Omental fat pad (tissue), 3 donors: ENCODE measurements at regions not wholly inside any gene's neighbourhood (a gene's known extent, or its start where the extent isn't known, plus 50 kb on each side); places are given as distances from the start of the nearest gene placed in this dataset.

Experiments
- ATAC-seq: fragments of 150-250 bp; one replicate; pipeline ENCODE4 v1.9.1; 2016; ENCODE audit warnings: mild to moderate bottlenecking, moderate library complexity; ENCODE audit not compliant: low FRiP score
- DNase-seq: peaks from one replicate; pipeline ENCODE4 v3.0.0-alpha.2; 2019; ENCODE audit warnings: low spot score
- TF ChIP-seq, protein P1 (sequence below), 3 donors: fragments of 450-650 bp; IDR thresholded peaks; one replicate each; pipeline ENCODE4 v1.5.1; 2016 to 2017; ENCODE audit warnings: antibody characterized with exemption in 3 of 3, mild to moderate bottlenecking in 3 of 3, moderate library complexity in 2 of 3

DNA sequence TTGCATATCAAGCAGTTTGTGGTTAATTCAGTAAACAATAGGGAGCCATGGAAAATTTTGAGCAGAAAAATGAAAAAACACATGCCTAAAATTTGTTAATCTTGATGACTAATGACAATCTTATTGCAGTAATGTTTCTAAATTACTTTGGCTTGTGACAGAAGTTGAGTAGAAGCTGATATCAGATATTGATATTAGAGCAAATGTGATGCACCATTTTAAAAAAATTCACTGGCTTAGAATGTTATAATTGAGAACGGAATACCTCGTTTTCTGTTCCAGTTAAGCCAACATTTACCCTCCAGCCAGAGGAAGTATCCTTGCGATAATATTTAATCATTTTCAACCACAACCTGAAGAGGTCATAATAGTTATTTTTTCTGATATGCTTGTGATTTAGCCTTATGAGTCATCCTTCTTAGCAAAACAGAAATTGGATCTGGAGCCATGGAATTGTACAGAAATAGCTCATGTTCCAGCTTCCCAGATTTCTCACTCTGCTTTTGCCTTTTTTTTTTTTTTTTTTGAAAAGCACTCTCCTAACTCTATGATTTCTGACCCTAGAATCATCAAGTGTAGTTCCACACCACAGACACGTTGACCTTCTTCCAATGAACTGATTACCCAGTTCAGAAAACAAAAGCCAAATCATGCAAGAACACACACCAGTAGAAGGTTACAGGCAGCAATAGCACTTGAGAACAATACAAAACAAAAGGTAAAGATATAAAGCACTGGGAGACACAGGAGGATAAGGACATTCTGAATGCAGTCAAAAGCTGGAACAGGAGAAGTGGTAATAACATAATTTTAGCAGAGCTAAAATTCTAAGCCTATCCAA lies 96.8 kb upstream of the PHYHIPL start:
- ATAC-seq (peak; percentile 62), DNase-seq (no peak)
- TF ChIP-seq, protein P1, sequence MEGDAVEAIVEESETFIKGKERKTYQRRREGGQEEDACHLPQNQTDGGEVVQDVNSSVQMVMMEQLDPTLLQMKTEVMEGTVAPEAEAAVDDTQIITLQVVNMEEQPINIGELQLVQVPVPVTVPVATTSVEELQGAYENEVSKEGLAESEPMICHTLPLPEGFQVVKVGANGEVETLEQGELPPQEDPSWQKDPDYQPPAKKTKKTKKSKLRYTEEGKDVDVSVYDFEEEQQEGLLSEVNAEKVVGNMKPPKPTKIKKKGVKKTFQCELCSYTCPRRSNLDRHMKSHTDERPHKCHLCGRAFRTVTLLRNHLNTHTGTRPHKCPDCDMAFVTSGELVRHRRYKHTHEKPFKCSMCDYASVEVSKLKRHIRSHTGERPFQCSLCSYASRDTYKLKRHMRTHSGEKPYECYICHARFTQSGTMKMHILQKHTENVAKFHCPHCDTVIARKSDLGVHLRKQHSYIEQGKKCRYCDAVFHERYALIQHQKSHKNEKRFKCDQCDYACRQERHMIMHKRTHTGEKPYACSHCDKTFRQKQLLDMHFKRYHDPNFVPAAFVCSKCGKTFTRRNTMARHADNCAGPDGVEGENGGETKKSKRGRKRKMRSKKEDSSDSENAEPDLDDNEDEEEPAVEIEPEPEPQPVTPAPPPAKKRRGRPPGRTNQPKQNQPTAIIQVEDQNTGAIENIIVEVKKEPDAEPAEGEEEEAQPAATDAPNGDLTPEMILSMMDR (IDR thresholded peaks at IDR 0.05) = no peak

DNA sequence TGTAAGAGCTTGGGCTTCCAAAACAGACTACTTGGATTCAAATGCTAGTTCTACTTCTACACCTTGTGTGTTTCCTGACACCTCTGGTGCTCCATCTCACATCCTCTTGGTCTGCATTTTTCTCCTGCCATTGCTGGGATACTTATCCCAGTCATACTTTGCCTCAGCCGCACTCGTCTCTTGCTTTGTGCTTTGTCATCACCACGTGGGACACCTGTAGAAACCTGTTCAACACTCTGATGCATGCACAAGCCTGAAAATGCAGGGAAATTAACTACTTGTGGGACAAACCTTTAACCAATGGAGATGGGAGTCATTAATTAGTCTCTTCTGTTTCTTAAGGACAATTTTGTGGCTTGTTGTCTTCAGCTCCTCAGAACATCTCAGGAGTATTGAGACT lies 94.2 kb upstream of the PHYHIPL start:
- DNase-seq = no peak
- TF ChIP-seq, protein P1 (IDR thresholded peaks at IDR 0.05) = no peak
- ATAC-seq = no peak

DNA sequence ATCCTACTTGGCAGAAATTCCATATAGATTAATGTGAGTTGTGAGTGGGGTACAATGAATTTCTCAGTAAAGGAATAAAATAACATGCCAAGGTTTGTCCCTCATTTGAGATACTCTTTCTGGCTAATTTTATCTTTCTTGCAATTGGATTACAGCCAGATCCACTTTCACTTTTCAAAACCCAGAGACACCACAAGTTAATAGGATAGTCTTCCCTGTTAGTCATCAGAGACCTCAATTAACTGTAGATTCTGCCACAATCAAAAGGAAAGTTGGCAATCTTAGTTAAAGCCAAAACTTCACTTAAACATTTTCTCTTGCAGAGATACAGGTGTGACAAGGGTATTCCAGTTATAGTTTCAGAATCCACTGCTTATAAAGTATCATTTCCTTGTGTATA lies 91.4 kb upstream of the PHYHIPL start:
- DNase-seq (no peak), ATAC-seq (no peak)
- TF ChIP-seq, protein P1 (IDR thresholded peaks at IDR 0.05) = no peak

DNA sequence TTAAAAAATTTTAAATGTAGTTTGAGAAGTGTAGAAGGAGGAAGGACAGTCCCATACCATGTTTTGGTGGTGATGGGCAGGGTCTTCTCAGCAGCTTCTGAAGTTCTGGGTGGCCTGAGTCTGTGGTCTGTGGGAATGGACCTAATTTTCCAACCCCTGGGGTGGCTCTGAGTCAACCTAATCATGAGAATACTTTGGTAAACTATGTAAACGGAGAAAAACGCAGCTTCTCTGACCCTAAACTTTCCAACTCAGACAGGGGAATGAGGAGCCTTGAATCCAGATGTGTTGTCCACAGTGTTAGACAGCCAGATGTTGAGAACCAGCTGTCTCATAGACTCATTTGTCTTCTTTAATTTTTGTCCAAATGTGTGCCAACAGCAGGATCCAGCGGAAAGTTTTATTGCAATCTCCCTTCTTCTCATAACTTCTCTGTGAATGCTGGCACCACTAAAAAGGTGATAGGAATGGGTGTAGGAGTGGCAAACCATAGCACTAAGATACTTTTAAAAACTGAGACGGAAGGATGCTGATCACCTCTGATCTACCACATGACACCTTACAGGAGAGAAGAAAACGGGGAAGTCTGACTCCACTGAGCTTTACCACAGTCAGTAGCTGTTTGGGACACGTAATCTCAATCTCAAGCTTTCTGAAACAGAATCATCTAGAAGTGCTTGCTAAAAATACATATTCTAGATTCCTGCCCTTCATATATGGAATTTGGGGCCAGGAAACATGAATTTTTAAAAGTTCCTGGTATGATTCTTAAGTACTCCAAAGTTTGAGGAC lies 90.5 kb upstream of the PHYHIPL start:
- TF ChIP-seq, protein P1 (IDR thresholded peaks at IDR 0.05) = no peak
- DNase-seq (no peak), ATAC-seq (no peak)

DNA sequence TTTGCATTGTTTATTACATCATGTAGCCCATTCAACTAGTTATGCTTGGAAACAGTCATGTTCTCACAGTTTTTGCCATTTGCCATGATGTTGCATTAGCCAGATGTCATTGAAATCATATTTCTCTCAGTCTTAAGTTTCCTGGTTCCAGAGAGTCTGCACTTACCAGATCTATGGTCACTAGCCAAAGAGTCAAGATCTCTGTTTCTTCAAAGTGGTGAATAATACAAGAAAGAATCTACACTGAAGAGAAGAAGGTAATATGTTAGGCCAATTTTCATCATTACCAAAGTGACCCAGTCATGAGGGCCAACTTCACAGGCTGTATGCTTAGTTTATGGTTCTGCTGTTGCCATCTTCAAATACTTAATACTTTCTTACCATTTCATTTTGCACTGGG lies 89.0 kb upstream of the PHYHIPL start:
- no peak for ATAC-seq
- TF ChIP-seq, protein P1 (IDR thresholded peaks at IDR 0.05) = no peak
- no peak for DNase-seq

DNA sequence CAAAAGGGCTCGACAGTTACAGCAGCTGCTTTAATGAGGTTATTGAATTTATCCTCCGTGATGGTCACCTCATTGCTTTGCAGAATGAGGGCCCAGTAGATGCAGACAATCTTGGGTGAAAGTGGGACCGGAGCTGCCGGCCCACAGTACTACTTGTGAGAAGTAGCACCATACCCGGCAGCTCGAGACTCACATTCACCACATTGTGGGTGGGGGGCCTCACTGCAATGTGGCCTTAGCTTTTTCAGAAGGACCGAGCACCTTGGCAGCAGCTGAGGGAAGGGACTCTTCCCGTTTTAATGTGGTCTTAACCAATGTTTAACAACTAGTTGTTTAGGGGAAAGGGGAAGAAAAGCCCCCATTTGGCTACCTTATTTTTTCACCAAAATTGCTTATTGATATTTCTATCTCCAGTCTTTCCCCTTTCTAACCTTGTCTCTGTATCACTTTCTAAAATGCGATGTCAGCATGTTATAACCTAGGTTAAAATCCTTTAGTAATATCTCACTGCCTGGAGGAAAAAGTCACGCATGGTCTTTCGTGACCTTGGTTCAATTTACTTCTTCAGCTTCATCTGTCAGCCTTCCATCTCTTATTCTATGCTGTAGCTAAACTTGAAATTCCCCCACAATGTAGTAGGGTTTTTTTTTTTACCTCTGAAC lies 87.4 kb upstream of the PHYHIPL start:
- no peak for ATAC-seq
- DNase-seq = no peak

More for the DNA sequence above, 87.4 kb upstream of the PHYHIPL start:
- TF ChIP-seq, protein P1 (IDR thresholded peaks at IDR 0.05) = no peak
